ENCODE measurements at regions not wholly inside any gene's neighbourhood (a gene's known extent, or its start where the extent isn't known, plus 50 kb on each side); places are given as distances from the start of the nearest gene placed in this dataset.

- DNase-seq (ENCODE audit: extremely low spot score): no peak
- intact Hi-C loops (cut with DNase I): no loop called here
- no peak overlapping the region for H3K27ac ChIP-seq (replicated peaks in 1 of 4)
- TF ChIP-seq, protein P1, sequence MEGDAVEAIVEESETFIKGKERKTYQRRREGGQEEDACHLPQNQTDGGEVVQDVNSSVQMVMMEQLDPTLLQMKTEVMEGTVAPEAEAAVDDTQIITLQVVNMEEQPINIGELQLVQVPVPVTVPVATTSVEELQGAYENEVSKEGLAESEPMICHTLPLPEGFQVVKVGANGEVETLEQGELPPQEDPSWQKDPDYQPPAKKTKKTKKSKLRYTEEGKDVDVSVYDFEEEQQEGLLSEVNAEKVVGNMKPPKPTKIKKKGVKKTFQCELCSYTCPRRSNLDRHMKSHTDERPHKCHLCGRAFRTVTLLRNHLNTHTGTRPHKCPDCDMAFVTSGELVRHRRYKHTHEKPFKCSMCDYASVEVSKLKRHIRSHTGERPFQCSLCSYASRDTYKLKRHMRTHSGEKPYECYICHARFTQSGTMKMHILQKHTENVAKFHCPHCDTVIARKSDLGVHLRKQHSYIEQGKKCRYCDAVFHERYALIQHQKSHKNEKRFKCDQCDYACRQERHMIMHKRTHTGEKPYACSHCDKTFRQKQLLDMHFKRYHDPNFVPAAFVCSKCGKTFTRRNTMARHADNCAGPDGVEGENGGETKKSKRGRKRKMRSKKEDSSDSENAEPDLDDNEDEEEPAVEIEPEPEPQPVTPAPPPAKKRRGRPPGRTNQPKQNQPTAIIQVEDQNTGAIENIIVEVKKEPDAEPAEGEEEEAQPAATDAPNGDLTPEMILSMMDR (IDR thresholded peaks at IDR 0.05): no peak
- TF ChIP-seq POLR2A (IDR thresholded peaks at IDR 0.05; ENCODE audit: low read depth) (no peak), POLR2AphosphoS5 (IDR thresholded peaks at IDR 0.05) (no peak), EP300 (IDR thresholded peaks at IDR 0.05) (no peak)
- no peak overlapping the region for H3K4me3 ChIP-seq
- no peaks in the 10 kb centered on the region for H3K27me3 ChIP-seq
- no peaks in the 10 kb centered on the region for H3K36me3 ChIP-seq
- H3K9me3 ChIP-seq: peaks cover 0 to 6% (median 2%) of the 10 kb centered on the region in 4 donors
- no peaks in the 10 kb centered on the region for H3K4me1 ChIP-seq
- 92% methylated on average over 5 of the region's 5 CpGs for WGBS
Observed at GRCh38 chr3:147471741-147472140, 62.6 kb downstream of the ZIC1 start.

DNA sequence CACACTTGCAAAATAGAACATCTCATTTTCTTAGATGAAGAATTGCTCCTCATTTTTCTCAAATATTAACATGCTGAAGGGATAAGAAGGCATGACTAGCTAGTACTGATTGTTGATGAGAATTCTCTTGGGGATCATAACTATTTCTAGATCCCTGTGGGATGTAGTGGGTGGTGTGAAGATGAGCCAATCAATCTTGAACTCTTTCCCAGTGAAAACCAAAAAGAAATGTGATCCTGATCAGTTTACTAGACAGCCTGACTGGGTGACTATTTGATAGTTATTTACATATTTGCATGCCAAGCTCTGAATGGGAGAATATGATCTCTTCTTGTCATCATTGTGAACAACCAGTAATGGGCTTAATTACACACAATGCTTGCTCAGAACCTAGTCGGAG is 63.7 kb downstream of the ZIC1 start:
- WGBS: 100% methylated on average over 1 of the region's 1 CpG
- peaks cover 0 to 6% (median 2%) of the 10 kb centered on the region in 4 donors for H3K9me3 ChIP-seq
- H3K4me1 ChIP-seq: no peaks in the 10 kb centered on the region
- DNase-seq (ENCODE audit: extremely low spot score): no peak
- H3K27ac ChIP-seq (replicated peaks in 1 of 4): no peak overlapping the region
- no peak overlapping the region for H3K4me3 ChIP-seq
- no peaks in the 10 kb centered on the region for H3K27me3 ChIP-seq
- H3K36me3 ChIP-seq: no peaks in the 10 kb centered on the region
- TF ChIP-seq POLR2AphosphoS5 (IDR thresholded peaks at IDR 0.05): no peak
- TF ChIP-seq EP300 (IDR thresholded peaks at IDR 0.05): no peak
- no peak for TF ChIP-seq POLR2A (IDR thresholded peaks at IDR 0.05; ENCODE audit: low read depth)
- TF ChIP-seq, protein P1 (IDR thresholded peaks at IDR 0.05): no peak
- intact Hi-C loops (cut with DNase I): no loop called here

- WGBS: 67% methylated on average over 1 of the region's 1 CpG
- H3K9me3 ChIP-seq: no peaks in the 10 kb centered on the region
- intact Hi-C loops (cut with DNase I): no loop called here
Observed at GRCh38 chr3:147483145-147483544, 74.0 kb downstream of the ZIC1 start.

DNA sequence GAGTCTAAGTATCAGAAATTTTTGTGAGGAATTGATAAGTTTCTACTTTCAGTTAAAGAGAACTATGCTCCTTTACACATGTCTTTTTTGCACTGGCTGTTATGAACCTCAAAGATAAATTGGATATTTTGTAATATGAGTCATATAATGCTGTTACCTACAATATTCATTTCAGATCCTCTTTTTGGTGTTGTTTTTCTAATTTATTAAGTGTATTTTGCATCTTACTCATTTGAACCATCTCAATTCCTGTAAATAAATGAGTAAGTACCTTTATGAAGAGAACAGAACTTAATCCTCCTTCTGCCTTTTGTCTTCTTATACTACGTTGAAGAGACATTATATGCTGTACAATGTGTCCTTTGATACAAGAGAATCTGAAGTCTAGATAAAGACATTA is 74.4 kb downstream of the ZIC1 start:
- WGBS: 74% methylated on average over 1 of the region's 1 CpG
- intact Hi-C loops (cut with DNase I): no loop called here
- no peaks in the 10 kb centered on the region for H3K36me3 ChIP-seq

More at GRCh38 chr3:147483145-147483544, 74.0 kb downstream of the ZIC1 start:
- Histone ChIP-seq H3K4me3 (no peak overlapping the region), H3K36me3 (no peaks in the 10 kb centered on the region), H3K27me3 (no peaks in the 10 kb centered on the region), H3K4me1 (no peaks in the 10 kb centered on the region), H3K27ac (replicated peaks in 1 of 4) (no peak overlapping the region)
- TF ChIP-seq EP300 (IDR thresholded peaks at IDR 0.05) (no peak), POLR2A (IDR thresholded peaks at IDR 0.05; ENCODE audit: low read depth) (no peak), POLR2AphosphoS5 (IDR thresholded peaks at IDR 0.05) (no peak)
- TF ChIP-seq, protein P1 (IDR thresholded peaks at IDR 0.05): no peak
- no peak for DNase-seq (ENCODE audit: extremely low spot score)

GRCh38 chr3:147493065-147493464 is 83.9 kb downstream of the ZIC1 start:
- H3K36me3 ChIP-seq: no peaks in the 10 kb centered on the region
- no peak overlapping the region for H3K4me3 ChIP-seq
- DNase-seq (ENCODE audit: extremely low spot score): no peak
- intact Hi-C loops (cut with DNase I): no loop called here
- H3K27ac ChIP-seq (replicated peaks in 1 of 4): no peak overlapping the region
- TF ChIP-seq, protein P1 (IDR thresholded peaks at IDR 0.05): no peak
- TF ChIP-seq EP300 (IDR thresholded peaks at IDR 0.05): no peak
- TF ChIP-seq POLR2AphosphoS5 (IDR thresholded peaks at IDR 0.05): no peak
- no peak for TF ChIP-seq POLR2A (IDR thresholded peaks at IDR 0.05; ENCODE audit: low read depth)
- H3K4me1 ChIP-seq: no peaks in the 10 kb centered on the region
- WGBS: 95% methylated on average over 5 of the region's 5 CpGs
- H3K27me3 ChIP-seq: no peaks in the 10 kb centered on the region
- no peaks in the 10 kb centered on the region for H3K9me3 ChIP-seq

More for the DNA sequence above, 74.4 kb downstream of the ZIC1 start:
- H3K9me3 ChIP-seq: no peaks in the 10 kb centered on the region
- TF ChIP-seq POLR2AphosphoS5 (IDR thresholded peaks at IDR 0.05) (no peak), POLR2A (IDR thresholded peaks at IDR 0.05; ENCODE audit: low read depth) (no peak)
- TF ChIP-seq, protein P1 (IDR thresholded peaks at IDR 0.05): no peak
- H3K4me3 ChIP-seq: no peak overlapping the region
- no peak for DNase-seq (ENCODE audit: extremely low spot score)
- no peak overlapping the region for H3K27ac ChIP-seq (replicated peaks in 1 of 4)
- no peaks in the 10 kb centered on the region for H3K27me3 ChIP-seq
- H3K4me1 ChIP-seq: no peaks in the 10 kb centered on the region
